ENCODE measurements at regions not wholly inside any gene's neighbourhood (a gene's known extent, or its start where the extent isn't known, plus 50 kb on each side); places are given as distances from the start of the nearest gene placed in this dataset.

GRCh38 chrX:3501833-3502535 is 155.5 kb upstream of the MXRA5 start:
- TF ChIP-seq CTCF (IDR thresholded peaks at IDR 0.05) (no peak), POLR2AphosphoS5 (IDR thresholded peaks at IDR 0.05; ENCODE audit: low read depth, low read length) (no peak), SIN3A (IDR thresholded peaks at IDR 0.05; ENCODE audit: borderline replicate concordance, insufficient read depth, low read depth, low read length) (no peak), REST (IDR thresholded peaks at IDR 0.05; ENCODE audit: insufficient read depth in 1 of 2, low read depth in 2 of 2, low read length in 1 of 2) (no peak), TCF7L2 (IDR thresholded peaks at IDR 0.05; ENCODE audit: low read depth, low read length) (no peak)

All from Panc1 (cell line).